GM18868 (cell line): ENCODE measurements at regions not wholly inside any gene's neighbourhood (a gene's known extent, or its start where the extent isn't known, plus 50 kb on each side); places are given as distances from the start of the nearest gene placed in this dataset.
A peak's percentile ranks its signal among the peaks of the same experiment; 100 is the strongest.
"Not testable (repeated sequence)": the region's sequence is repeated elsewhere in the genome, so short reads cannot be mapped to it uniquely, and the experiment has no call there.

Source experiments
- ATAC-seq: cut with Tn5 transposase; IDR thresholded peaks from one replicate; pipeline ENCODE4 v1.9.1; 2021; ENCODE audit warnings: mild to moderate bottlenecking, moderate library complexity; ENCODE audit not compliant: unreplicated experiment

GRCh38 chr3:55161231-55161630 lies 233.4 kb upstream of the LRTM1 start:
- ATAC-seq, result no peak

- peak; percentile 88 for ATAC-seq
These were observed 232.6 kb upstream of the LRTM1 start for GRCh38 chr3:55160241-55160983.

GRCh38 chr3:55159711-55160110 lies 231.9 kb upstream of the LRTM1 start:
- no peak for ATAC-seq

GRCh38 chr3:55159016-55159415 lies 231.2 kb upstream of the LRTM1 start:
- no peak for ATAC-seq

- ATAC-seq, result no peak
These were observed 230.5 kb upstream of the LRTM1 start for GRCh38 chr3:55158345-55158744.

GRCh38 chr3:55157731-55158130 lies 229.9 kb upstream of the LRTM1 start:
- ATAC-seq, result no peak

GRCh38 chr3:55156851-55157650 lies 229.2 kb upstream of the LRTM1 start:
- no peak for ATAC-seq

- ATAC-seq, result no peak
These were observed 220.2 kb upstream of the LRTM1 start for GRCh38 chr3:55147856-55148720.

GRCh38 chr3:55147406-55147805 lies 219.5 kb upstream of the LRTM1 start:
- no peak for ATAC-seq

- no peak for ATAC-seq
These were observed 218.4 kb upstream of the LRTM1 start for GRCh38 chr3:55146216-55146615.

GRCh38 chr3:55144015-55144673 lies 216.3 kb upstream of the LRTM1 start:
- ATAC-seq, result no peak

- ATAC-seq, result no peak
These were observed 215.5 kb upstream of the LRTM1 start for GRCh38 chr3:55143336-55143735.

GRCh38 chr3:55136291-55136690 lies 208.4 kb upstream of the LRTM1 start:
- ATAC-seq, result not testable (repeated sequence)

GRCh38 chr3:55128225-55128823 lies 200.5 kb upstream of the LRTM1 start:
- no peak for ATAC-seq

- ATAC-seq, result no peak
These were observed 199.7 kb upstream of the LRTM1 start for GRCh38 chr3:55127565-55127964.

GRCh38 chr3:55124371-55124770 lies 196.5 kb upstream of the LRTM1 start:
- no peak for ATAC-seq
